ENCODE measurements at regions not wholly inside any gene's neighbourhood (a gene's known extent, or its start where the extent isn't known, plus 50 kb on each side); places are given as distances from the start of the nearest gene placed in this dataset.

GRCh38 chrX:39928704-39929378, 168.9 kb downstream of the BCOR start:
- TF ChIP-seq CTCF (IDR thresholded peaks at IDR 0.05; ENCODE audit: low read depth, low read length): no peak
- no peak overlapping the region for H3K4me3 ChIP-seq (ENCODE audit: low read depth, low read length)
- DNase-seq (ENCODE audit: low read depth, low spot score): no peak
- in situ Hi-C loops (cut with HindIII; ENCODE audit: low sequenced_read_pairs): no loop called here

- DNase-seq (ENCODE audit: low read depth, low spot score): no peak
- H3K4me3 ChIP-seq (ENCODE audit: low read depth, low read length): no peak overlapping the region
- TF ChIP-seq CTCF (IDR thresholded peaks at IDR 0.05; ENCODE audit: low read depth, low read length): no peak
- in situ Hi-C loops (cut with HindIII; ENCODE audit: low sequenced_read_pairs): no loop called here
Measured at GRCh38 chrX:39929379-39930025, 168.3 kb downstream of the BCOR start.

- no peak for TF ChIP-seq CTCF (IDR thresholded peaks at IDR 0.05; ENCODE audit: low read depth, low read length)
- in situ Hi-C loops (cut with HindIII; ENCODE audit: low sequenced_read_pairs): no loop called here
- no peak overlapping the region for H3K4me3 ChIP-seq (ENCODE audit: low read depth, low read length)
- DNase-seq (ENCODE audit: low read depth, low spot score): no peak
Measured at GRCh38 chrX:39930786-39931528, 166.8 kb downstream of the BCOR start.

GRCh38 chrX:39931529-39932282, 166.1 kb downstream of the BCOR start:
- no peak overlapping the region for H3K4me3 ChIP-seq (ENCODE audit: low read depth, low read length)
- TF ChIP-seq CTCF (IDR thresholded peaks at IDR 0.05; ENCODE audit: low read depth, low read length): no peak
- in situ Hi-C loops (cut with HindIII; ENCODE audit: low sequenced_read_pairs): no loop called here
- DNase-seq (ENCODE audit: low read depth, low spot score): no peak

- in situ Hi-C loops (cut with HindIII; ENCODE audit: low sequenced_read_pairs): no loop called here
- peak; percentile 50 for DNase-seq (ENCODE audit: low read depth, low spot score)
- TF ChIP-seq CTCF (IDR thresholded peaks at IDR 0.05; ENCODE audit: low read depth, low read length): peak; percentile 23
- no peak overlapping the region for H3K4me3 ChIP-seq (ENCODE audit: low read depth, low read length)
Measured at GRCh38 chrX:39935411-39936064, 162.2 kb downstream of the BCOR start.
